K562 (cell line): ENCODE measurements at regions not wholly inside any gene's neighbourhood (a gene's known extent, or its start where the extent isn't known, plus 50 kb on each side); places are given as distances from the start of the nearest gene placed in this dataset.

ENCODE experiments used
- ATF7 ChIP-seq: fragments of 450-650 bp; IDR thresholded peaks from 2 replicates; pipeline ENCODE4 v1.7.1; 2014; ENCODE audit warnings: mild to moderate bottlenecking, moderate library complexity
- CC2D1A ChIP-seq: fragments of 450-650 bp; IDR thresholded peaks from 2 replicates; pipeline ENCODE4 v1.6.1; 2017; ENCODE audit warnings: mild to moderate bottlenecking
- CREB3 ChIP-seq: fragments of 450-650 bp; conservative IDR thresholded peaks from 2 replicates; pipeline ENCODE4 v1.6.1; 2016; ENCODE audit warnings: missing genetic modification characterization, low read depth, mild to moderate bottlenecking, missing compliant biosample characterization, moderate library complexity
- CREBBP ChIP-seq: IDR thresholded peaks from one replicate; pipeline ENCODE4 v1.6.1; 2012; ENCODE audit warnings: low read depth, mild to moderate bottlenecking, control low read depth, inconsistent platforms, low read length
- HDAC1 ChIP-seq, 2 experiments: fragments of 450-650 bp; IDR thresholded peaks; 2 replicates each; pipeline ENCODE4 v1.6.1; 2016 to 2017; ENCODE audit warnings: inconsistent platforms in 1 of 2, mild to moderate bottlenecking in 1 of 2, moderate library complexity in 1 of 2
- HDAC6 ChIP-seq: IDR thresholded peaks from 2 replicates; pipeline ENCODE4 v1.6.1; 2012; ENCODE audit warnings: low read depth, mild to moderate bottlenecking, control low read depth, inconsistent platforms, low read length, moderate library complexity
- IRF1 ChIP-seq: sonication (generic); formaldehyde crosslinking; IDR thresholded peaks from 2 replicates; pipeline ENCODE4 v1.8.0; 2022; ENCODE audit warnings: missing genetic modification reagents, mild to moderate bottlenecking, borderline replicate concordance
- JUNB ChIP-seq: fragments of 450-650 bp; formaldehyde crosslinking; conservative IDR thresholded peaks from 2 replicates; pipeline ENCODE4 v1.4.0; 2020; ENCODE audit warnings: mild to moderate bottlenecking
- L3MBTL2 ChIP-seq: fragments of 450-650 bp; IDR thresholded peaks from 2 replicates; pipeline ENCODE4 v1.6.1; 2016; ENCODE audit warnings: mild to moderate bottlenecking, moderate library complexity
- MTA3 ChIP-seq: fragments of 450-650 bp; formaldehyde crosslinking; IDR thresholded peaks from 2 replicates; pipeline ENCODE4 v1.6.1; 2017; ENCODE audit warnings: mild to moderate bottlenecking, borderline replicate concordance
- NCOA4 ChIP-seq: fragments of 450-650 bp; IDR thresholded peaks from 2 replicates; pipeline ENCODE4 v1.6.1; 2018; ENCODE audit warnings: mild to moderate bottlenecking; ENCODE audit not compliant: partially characterized antibody
- RBM22 ChIP-seq: fragments of 200-400 bp; formaldehyde crosslinking; IDR thresholded peaks from 2 replicates; pipeline ENCODE4 v1.6.1; 2018; ENCODE audit warnings: low read length, low read depth; ENCODE audit not compliant: poor library complexity, severe bottlenecking
- RCOR1 ChIP-seq, 2 experiments: IDR thresholded peaks; 2 replicates each; pipeline ENCODE4 v1.6.1; 2012; ENCODE audit warnings: low read depth in 2 of 2, low read length in 2 of 2, borderline replicate concordance in 1 of 2, improper control_type of control experiment in 1 of 2
- SMAD1 ChIP-seq: fragments of 150-350 bp; IDR thresholded peaks from 2 replicates; pipeline ENCODE4 v1.6.1; 2014; ENCODE audit warnings: low read length, low read depth; ENCODE audit not compliant: partially characterized antibody
- SOX6 ChIP-seq: fragments of 450-650 bp; IDR thresholded peaks from 2 replicates; pipeline ENCODE4 v1.6.1; 2014; ENCODE audit warnings: mild to moderate bottlenecking
- TBL1XR1 ChIP-seq, 2 experiments: IDR thresholded peaks; 2 replicates each; pipeline ENCODE4 v1.6.1; 2012; ENCODE audit warnings: improper control_type of control experiment in 2 of 2, low read length in 2 of 2, mild to moderate bottlenecking in 1 of 2
- XRCC5 ChIP-seq: fragments of 200-400 bp; formaldehyde crosslinking; IDR thresholded peaks from 2 replicates; pipeline ENCODE4 v1.6.1; 2017; ENCODE audit warnings: low read depth, mild to moderate bottlenecking, low read length
- ZBTB7A ChIP-seq: IDR thresholded peaks from 2 replicates; pipeline ENCODE4 v1.6.1; 2011; ENCODE audit warnings: low read depth, mild to moderate bottlenecking, low read length, moderate library complexity, borderline replicate concordance; ENCODE audit not compliant: control insufficient read depth
- ZEB2 ChIP-seq: fragments of 450-650 bp; IDR thresholded peaks from 2 replicates; pipeline ENCODE4 v1.6.1; 2016
- ZNF239 ChIP-seq: fragments of 250-450 bp; sonication (Bioruptor Pico); IDR thresholded peaks from 2 replicates; pipeline ENCODE4 v1.4.0; 2020; ENCODE audit warnings: mild to moderate bottlenecking
- TF ChIP-seq, protein P1 (sequence below): fragments of 250-450 bp; sonication (Bioruptor Pico); IDR thresholded peaks from 2 replicates; pipeline ENCODE4 v1.5.0; 2021; ENCODE audit warnings: mild to moderate bottlenecking, moderate library complexity
- TF ChIP-seq, protein P2 (sequence below): fragments of 450-650 bp; IDR thresholded peaks from 2 replicates; pipeline ENCODE4 v1.6.1; 2014; ENCODE audit warnings: low read depth, mild to moderate bottlenecking, moderate library complexity, borderline replicate concordance

GRCh38 chr12:93302331-93303229 is 75.1 kb upstream of the NUDT4 start (continued):
- TF ChIP-seq CREB3 (tag) (no peak; the same call in 1 of the 2 replicates), HDAC1 (IDR thresholded peaks at IDR 0.05) (0 out of 4 replicates have a peak, but pooled peaks of 1 of the 2 experiments have one; percentile 19), L3MBTL2 (0 out of 2 replicates have a peak, but pooled peaks have one; percentile 36), JUNB (CRISPR knock-in tag) (no peak), ZEB2 (no peak), ATF7 (peak; percentile 86), IRF1 (no peak), SOX6 (peak; percentile 47; the same call in 1 of the 2 replicates), NCOA4 (no peak), RBM22 (no peak), HDAC6 (no peak), SMAD1 (no peak), XRCC5 (no peak), TBL1XR1 (IDR thresholded peaks at IDR 0.05; ENCODE audit: low read length in 2 of 2) (no peak), CREBBP (no peak), RCOR1 (IDR thresholded peaks at IDR 0.05; ENCODE audit: borderline replicate concordance in 1 of 2, low read depth in 2 of 2, low read length in 2 of 2) (0 out of 4 replicates have a peak, but pooled peaks of 1 of the 2 experiments have one; percentile 19), CC2D1A (no peak), ZBTB7A (no peak), ZNF239 (CRISPR knock-in tag) (no peak), MTA3 (0 out of 2 replicates have a peak, but pooled peaks have one; percentile 50)
- TF ChIP-seq, protein P1, sequence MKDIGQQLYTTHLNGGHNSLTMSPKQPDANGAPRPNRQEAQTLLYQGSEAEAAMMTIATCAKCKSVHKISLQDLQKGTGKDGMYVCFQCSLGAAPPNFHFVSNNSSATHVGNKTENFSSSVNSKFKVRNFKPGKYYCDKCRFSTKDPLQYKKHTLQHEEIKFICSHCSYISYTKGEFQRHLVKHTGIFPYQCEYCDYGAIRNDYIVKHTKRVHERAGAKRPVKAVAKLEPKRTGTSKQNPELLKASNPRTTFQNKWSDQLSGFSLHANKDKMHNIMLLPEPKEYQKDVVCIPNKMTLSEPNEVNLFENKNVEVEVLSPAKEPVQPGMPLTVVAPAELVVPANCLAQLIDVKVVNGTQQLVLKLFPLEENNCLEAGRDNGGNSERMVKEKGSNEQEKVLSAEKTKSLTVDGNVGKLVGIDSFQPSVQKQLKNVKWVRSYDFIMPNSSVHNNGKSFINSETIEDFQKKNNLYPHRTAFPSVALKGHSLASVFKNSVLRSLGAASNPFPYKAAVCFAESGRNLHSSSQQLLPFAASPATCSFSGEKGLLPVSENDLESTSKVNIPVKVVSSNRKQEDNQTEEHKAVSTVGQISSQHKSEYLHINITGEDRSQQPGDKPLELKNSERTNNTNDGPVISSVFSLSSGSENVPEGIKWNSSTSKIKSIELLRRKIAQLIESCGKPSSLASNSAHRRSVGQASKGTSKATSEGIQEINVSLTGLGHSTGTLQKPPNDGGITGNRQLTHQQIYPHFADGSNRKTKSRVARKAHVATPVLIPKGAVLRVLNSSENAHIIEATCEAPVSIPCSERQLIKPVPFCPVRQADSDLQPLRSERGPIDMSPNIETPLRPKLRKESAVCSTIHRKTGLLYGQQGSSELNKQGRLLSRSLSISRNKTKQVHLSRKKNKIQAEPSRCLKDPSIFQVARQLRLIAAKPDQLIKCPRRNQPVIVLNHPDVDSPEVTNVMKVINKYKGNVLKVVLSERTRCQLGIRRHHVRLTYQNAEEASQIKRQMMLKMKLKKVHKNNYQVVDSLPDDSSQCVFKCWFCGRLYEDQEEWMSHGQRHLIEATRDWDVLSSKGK = no peak
- TF ChIP-seq, protein P2, sequence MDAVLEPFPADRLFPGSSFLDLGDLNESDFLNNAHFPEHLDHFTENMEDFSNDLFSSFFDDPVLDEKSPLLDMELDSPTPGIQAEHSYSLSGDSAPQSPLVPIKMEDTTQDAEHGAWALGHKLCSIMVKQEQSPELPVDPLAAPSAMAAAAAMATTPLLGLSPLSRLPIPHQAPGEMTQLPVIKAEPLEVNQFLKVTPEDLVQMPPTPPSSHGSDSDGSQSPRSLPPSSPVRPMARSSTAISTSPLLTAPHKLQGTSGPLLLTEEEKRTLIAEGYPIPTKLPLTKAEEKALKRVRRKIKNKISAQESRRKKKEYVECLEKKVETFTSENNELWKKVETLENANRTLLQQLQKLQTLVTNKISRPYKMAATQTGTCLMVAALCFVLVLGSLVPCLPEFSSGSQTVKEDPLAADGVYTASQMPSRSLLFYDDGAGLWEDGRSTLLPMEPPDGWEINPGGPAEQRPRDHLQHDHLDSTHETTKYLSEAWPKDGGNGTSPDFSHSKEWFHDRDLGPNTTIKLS = peak; percentile 79
